NCI-H524 (cell line): ENCODE measurements at regions not wholly inside any gene's neighbourhood (a gene's known extent, or its start where the extent isn't known, plus 50 kb on each side); places are given as distances from the start of the nearest gene placed in this dataset.
"Not testable (repeated sequence)": the region's sequence is repeated elsewhere in the genome, so short reads cannot be mapped to it uniquely, and the experiment has no call there.

Experiments used
- DNase-seq, 2 experiments: peaks; one replicate each; lab custom pipeline; 2025; lab: John Stamatoyannopoulos, UW

DNA sequence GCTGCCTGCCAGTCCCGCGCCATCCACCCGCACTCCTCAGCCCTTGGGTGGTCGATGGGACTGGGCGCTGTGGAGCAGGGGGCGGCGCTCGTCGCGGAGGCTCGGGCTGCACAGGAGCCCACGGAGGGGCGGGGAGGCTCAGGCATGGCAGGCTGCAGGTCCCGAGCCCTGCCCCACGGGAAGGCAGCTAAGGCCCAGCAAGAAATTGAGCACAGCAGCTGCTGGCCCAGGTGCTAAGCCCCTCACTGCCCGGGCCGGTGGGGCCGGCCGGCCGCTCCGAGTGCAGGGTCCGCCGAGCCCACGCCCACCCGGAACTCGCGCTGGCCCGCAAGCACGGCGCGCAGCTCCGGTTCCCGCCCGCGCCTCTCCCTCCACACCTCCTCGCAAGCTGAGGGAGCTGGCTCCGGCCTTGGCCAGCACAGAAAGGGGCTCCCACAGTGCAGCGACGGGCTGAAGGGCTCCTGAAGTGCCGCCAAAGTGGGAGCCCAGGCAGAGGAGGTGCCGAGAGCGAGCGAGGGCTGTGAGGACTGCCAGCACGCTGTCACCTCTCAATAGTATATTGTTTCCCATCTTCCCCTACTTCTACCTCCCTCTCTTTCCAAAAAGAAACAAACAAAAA is 219.6 kb downstream of the BAMBI start:
- DNase-seq: not testable (repeated sequence)

DNA sequence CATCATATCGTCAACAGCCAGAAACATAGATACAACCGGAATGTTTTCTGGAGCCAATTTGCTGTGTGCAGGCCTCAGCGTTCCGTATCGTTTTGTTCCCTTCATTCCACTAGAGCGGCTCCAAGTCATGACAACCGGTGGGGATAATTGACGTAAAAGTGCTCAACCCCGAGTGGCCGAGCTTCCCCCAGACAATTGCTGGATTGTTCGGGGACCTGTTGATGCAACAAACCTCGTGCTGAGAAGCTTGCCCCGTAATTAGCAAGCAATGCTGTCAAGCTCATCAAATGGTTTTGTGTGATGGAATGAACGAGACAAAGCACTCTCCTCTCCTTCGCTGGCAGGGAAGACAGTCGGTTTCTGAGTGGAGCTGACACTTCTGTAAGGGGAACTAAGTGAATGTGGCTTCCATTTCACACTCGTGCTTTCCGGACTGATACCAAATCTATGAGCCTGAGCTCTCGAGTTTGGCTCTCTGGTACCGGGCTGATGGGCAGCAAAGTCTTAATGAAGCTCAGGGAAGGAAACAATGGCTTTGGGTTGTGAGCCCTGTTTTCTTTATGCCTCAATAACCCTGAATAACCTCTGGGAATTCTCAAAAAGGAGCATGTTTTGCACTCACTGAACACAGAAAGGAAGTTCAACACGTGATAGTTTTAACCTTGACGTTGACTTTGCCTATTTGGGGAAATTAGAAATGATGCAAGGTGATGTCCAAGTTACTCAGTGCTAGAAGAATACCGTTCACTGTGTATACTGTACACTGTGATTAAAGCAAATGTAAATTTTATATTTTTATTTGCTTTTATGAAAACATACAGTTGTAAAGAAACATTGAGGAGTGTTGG is 220.5 kb downstream of the BAMBI start:
- no peak for DNase-seq

DNA sequence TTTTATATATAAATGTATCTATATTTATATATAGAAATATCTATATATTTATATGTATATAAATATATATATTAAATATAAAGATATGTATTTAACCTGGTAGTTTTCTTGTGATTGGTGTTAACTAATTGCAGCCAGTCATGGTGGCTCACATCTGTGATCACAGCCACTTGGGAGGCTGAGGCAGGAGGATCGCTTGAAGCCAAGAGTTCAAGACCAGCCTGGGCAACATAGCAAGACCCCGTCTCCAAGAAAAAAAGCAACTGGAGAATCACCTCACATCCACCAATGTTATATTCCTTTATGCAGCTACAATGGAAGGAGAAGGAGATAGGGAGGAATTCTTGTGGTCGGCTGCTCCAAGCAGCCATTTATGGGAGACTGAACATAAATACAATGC is 224.9 kb downstream of the BAMBI start:
- DNase-seq: no peak

DNA sequence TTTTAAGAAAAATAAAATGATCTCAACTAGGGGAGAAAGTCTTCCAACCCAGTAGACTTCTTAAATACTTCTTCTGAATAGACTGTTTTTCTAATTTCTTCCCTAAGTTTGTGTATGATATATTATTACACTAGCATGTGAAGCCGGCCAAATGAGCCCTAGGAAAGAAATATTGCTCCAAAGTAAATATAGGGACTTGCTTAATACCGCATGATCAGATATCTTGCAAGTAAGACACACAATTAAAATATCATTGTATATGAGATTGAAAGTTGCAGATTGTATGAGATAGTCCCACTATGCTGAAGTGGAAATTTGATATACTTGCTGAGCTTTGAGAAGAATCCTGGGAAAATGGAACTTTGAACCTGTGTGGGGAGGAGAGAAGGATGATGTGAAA is 225.7 kb downstream of the BAMBI start:
- no peak for DNase-seq

DNA sequence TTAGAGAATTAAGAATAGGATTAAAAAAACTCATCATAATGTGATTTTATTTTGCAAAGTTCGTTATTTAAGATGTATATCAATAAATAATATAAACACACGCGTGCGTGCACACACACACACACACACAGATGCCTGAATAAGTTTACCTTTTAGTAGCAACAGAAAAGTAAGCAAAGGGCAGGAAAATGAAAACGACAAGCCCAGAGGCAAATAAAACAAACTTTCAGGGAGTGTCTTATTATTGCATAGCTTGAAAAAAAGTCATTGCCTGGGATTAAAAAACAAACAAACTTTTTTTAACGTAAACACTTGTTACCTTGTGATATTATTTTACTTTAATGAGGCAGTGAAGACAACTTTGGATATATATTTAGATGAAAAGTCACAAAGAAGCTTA is 226.4 kb downstream of the BAMBI start:
- no peak for DNase-seq

DNA sequence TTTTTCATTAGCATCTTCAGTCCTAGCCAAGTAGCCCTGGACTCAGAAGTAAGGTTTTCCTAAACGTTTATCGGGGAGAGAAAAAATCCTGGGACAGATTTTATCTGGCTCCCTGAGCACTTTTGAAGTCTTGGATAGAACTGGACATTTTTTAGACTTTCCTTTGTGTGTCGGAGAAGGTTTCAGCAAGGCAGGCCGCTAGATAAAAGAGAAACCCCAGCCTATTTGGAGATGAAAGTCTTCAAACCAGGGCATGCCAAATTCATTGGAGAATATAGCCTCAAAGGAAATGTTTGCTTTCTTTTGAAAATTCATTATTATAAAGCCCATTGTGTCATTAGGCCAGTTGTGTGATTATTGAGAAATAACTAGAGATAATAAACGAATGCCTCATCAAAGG is 228.1 kb downstream of the BAMBI start:
- no peak for DNase-seq

DNA sequence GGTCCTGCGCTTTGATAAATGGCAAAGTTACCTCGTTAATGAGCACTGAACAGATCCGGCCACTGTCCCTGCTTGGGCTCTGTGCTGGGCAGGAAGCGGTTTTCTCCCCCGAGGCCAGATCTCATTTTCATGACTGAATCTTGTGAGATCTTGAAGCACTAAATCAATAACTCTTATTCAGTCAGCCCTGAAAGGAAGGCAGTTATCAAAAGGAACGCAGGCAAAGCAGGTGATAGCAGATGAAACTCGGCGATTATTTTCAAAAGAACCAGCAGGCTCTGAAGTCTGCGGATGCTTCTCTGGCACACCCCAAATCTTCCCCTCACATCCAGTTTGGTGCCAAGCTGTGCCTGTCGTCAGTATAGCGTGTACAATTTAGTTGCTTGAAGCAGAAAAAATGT is 228.7 kb downstream of the BAMBI start:
- no peak for DNase-seq

DNA sequence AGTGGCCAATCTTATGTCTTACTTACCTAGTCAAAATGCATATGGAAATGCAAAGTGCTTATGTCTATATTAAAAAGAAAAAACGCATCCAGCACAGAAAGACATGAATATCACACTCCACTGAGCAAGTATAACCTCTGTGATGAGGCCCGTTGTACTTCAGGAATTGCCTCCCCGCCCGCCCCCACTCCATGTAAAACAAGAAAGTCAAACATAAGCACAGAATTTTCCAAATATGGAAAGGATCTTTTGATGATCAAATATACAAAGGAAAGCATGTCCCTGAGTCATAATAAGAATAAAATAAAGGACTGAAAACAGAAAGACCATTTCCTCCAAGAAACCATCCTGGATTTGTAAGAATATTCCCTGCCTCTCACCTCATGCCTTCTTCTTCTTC is 229.1 kb downstream of the BAMBI start:
- no peak for DNase-seq

DNA sequence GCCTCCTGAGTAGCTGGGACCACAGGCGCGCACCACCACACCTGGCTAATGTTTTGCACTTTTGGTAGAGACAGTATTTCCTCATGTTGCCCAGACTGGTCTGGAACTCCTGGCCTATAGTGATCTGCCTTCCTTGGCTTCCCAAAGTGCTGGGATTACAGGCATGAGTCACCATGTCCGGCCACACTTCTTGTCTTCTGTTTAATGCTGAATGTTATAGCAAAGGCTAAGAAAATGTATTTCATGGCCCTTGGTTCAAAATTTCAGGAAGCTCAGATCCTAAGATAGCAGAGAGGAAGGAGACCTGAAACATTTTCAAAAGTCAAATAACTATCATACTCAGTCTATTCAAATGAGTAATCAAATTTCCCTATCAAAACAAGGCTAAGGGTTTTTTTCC is 229.6 kb downstream of the BAMBI start:
- DNase-seq: no peak

DNA sequence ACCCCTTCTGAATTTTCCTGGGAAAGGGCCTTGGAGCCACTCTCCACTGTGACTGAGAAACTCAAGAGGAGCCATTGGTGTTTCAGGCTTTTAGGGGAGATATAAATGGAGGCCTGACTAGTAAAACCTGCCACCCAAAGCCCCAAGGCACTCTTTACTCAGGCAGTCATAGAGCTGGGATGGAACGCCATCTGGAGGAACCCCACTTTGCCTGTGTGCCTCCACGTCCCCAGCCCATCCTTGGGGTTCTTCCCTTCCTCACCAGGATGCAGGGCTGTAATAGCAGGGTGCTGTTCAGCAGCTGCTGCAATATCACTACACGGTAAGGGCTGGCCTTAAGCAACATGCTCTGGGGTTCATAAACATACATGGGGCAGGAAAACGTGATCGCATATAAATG is 232.6 kb downstream of the BAMBI start:
- DNase-seq: no peak

DNA sequence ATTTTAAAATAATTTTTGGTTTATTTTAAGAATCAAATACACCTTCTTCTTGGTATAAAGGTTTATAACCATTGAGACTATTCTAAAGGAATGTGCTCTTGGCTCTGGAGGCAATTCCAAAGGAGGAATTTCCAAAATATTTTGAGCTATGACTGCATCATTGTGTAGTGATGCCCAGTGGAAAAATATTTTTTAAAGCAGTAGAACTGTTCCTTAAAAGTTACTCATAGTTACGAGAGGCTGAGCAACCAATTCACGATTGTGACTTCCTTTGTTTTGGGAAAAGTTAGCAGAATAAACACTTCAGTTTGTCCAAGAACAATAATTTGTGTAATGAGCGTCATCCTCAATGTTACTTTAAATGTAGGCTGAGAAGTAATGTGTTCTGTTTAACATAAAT is 233.6 kb downstream of the BAMBI start:
- DNase-seq: no peak

DNA sequence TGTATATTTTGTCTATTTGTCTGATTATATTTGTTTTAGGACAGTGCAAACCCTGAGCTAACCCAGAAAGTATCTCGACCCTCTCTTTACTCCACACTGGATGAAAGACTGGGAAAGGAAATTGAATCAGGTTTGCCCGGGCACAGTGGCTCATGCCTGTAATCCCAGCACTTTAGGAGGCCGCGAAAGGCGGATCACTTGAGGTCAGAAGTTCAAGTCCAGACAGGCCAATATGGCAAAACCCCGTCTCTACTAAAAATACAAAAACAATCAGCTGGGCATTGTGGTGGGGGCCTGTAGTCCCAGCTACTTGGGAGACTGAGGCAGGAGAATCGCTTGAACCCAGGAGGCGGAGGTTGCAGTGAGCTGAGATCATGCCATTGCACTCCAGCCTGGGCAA is 234.2 kb downstream of the BAMBI start:
- not testable (repeated sequence) for DNase-seq

DNA sequence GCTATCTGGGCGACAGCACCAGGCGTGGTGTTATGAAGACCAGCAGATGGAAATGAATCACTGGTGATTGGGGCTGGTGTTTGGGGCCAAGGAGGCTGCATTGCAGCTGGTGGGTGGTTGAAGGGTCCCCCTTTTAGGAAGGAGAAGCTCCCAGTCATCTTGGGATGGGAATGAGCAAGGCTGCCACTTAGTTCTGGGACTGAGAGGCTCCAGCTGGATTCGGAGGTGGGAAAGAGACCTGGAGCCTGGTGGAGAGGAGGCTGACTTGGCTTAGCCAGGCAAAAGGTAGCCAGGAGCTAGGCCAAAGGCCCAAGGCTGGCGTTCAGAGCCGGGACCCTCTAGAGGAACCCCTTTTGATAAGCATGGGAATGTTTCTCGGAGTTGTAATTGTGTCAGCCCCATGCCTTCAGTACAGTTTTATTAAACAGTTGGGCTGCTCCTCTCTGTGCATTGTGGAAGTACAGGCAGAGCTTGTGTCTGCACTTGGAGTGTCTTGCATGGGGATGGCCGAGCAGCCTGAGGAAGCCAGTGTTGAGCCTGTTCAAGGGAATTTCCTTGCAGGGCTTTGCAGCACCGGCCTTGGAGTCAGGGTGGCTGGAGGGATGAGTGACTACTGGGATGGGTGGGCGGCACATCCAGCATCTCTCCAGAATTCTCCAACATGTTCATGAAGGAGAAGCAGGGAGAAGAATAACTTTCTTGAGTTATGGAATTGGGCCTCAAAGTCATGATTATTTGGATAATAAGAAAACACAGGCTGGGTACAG is 234.9 kb downstream of the BAMBI start:
- DNase-seq: no peak

DNA sequence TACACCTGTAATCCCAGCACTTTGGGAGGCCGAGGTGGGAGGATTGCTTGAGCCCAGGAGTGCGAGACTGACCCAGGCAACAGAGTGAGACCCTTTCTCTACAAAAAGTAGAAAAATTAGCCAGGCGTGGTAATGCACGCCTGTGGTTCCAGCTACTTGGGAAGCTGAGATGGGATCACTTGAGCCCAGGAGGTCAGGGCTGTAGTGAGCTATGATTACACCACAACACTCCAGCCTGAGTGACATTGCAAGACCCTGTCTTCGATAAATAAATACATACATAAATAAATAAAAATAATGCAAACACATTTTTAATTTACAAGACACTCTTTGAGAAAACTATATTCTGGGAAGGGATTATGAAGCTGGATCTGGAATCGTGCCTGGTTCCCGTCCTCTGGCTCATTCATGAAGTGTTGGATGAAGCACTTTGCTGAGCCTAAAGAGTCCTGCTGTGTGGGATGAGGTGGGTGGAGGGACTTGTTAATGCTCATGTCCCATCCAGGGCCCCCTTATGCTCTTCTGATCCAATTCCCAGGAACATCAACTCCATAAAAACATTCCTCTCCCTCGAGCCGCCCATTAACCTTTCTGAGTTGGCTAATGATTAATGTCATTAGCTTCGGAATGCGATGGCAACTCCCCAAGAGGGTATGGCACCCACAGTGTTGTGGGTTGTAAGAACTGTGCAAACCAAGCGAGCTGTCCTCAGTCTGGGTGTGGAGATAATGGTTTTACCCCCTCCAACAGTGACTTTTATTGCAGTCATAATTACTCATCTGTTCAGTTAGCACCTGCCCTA is 236.3 kb downstream of the BAMBI start:
- no peak for DNase-seq

DNA sequence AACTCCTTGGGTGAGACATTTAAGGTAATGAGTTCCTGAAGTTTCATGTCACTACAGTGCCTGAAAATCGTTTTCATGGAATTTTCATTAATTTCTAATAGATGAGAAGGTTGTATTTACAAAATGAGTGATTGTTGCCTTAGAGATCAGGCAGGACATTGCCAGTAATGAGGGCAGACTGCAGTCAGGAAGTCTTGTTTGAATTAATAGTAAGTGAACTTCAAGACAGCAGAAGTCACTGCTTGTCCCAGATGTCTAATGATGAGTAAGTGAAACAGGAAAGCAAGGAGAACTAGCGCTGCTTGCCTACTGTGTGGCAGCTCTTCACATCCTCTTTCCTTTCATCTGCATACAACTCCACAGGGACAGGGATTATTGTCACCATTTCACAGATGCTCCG is 237.4 kb downstream of the BAMBI start:
- DNase-seq: peak in 1 of 2 experiments; percentile 13

DNA sequence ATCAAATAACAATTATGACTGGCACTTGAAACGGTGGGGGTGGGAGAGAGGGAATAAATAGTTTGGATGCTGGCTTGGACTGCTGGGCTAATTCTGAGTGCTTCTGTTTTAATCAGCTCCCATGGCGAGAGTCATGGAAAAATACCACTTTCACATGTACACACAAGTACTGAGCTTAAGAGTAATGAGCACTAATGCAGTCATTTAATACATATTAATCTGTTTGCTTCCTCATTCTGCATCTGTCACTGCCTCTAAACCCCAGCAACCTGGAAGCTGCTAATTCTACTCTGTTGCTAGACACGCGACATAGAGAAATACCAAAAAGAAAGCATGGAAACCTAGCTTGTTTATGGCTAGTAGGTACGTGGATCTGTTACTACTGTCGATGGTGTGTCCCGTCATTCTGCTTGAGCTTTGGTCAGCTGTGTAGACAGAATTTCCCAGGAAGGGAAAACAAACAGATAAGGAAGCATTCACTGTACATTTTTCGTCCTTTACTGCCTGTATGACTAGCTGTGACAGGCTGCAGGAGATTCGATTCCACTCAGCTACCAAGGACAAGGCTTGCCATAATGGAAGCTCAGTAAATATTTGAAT is 238.8 kb downstream of the BAMBI start:
- peak; percentile 55 to 87 for DNase-seq

DNA sequence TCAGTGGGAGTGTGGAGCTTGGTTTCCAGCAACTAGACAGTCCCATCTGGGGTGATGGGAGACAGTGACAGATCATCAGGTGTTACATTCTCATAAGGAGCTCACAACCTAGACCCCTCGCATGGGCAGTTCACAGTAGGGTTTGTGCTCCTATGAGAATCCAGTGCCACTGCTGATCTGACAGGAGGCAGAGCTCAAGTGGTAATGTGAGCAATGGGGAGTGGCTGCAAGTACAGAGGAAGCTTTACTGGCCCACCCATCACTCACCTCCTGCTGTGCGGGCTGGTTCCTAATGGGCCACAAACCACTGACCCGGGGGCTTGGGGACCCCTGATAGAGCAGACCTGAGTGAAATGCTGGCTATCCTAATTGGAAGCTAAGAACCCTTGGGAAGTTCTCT is 242.8 kb downstream of the BAMBI start:
- DNase-seq: peak; percentile 42 to 79

DNA sequence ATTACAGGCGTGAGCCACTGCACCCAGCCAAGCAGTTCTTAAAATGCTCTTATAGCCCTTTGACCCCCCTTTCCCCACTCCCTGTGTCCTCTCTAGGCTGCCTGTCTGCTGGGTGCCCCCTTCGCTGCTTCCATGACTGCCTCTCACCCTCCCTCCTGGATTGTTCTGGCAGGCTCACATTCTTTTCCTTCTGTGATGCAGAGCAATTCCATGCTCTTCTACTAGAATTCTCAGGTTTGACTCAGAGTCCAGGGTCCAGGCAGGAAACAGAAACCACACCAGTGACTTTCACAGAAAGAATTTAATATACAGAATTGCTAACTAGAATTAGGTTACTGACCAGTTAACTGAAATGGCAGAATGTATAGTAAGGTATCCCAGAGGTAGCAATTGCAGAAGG is 244.8 kb downstream of the BAMBI start:
- no peak for DNase-seq

DNA sequence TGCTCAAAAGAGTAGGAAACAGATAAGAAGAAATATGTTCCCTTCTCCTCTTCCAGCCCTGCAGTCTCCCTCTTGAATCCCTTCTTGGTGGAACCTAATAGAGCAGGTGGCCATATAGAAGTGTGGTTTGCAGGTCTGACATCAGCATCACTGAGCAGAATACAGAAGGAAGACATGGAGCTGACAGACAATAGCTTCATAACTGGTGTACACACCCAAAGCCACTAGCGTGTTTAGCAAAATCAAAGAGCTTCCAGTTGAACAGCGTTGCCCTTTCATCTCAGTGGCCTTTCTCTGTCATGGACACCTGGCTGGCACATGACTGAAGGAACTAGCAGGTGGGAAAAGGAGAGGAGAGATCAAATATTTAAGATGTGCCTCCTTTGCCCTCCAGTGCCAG is 245.5 kb downstream of the BAMBI start:
- no peak for DNase-seq

DNA sequence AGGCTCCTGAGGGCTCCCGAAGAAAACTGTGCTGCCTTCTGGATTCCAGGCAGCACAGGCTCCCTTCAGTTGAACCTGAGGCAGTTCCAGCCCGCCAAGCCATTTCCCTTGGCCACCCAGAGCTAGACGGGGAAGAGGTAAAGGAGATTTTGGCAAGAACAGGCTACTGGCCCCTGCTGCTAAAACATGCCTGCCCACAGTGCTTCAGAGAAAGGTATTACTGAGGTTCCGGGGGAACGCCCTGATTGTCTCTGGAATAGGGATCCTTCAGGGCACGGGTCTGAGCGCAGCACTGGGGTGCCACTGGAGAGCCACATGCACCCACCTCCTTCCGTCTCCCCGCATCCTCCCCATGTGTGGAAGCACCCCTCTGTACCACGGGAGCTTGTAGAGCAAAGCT is 247.4 kb downstream of the BAMBI start:
- DNase-seq: no peak

DNA sequence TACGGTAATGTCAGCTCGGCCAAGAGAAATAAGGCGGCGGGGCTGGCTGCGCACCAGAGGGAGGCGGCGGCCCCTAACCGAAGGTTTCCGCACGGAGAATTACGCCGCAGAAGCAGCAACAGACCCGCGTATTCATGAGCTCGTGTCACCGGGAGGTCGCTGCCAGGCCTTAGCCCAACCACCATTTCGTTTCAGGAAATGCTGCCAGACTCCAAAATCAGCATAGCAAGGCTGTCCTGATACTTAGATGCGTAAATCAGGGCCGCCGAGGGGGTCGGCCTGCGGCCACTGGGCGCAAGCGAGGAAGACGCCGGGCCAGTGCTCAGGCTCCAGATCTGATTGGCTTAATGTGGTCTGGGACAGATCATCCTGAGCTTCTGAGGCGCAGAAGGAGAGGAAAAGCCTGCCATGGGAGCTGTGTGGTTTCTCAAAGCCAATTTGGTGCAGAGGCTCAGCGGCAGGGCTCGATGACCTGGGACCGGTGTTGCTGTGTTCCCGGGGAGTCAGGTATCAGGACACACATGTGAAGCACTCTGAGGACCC is 247.9 kb downstream of the BAMBI start:
- no peak for DNase-seq

DNA sequence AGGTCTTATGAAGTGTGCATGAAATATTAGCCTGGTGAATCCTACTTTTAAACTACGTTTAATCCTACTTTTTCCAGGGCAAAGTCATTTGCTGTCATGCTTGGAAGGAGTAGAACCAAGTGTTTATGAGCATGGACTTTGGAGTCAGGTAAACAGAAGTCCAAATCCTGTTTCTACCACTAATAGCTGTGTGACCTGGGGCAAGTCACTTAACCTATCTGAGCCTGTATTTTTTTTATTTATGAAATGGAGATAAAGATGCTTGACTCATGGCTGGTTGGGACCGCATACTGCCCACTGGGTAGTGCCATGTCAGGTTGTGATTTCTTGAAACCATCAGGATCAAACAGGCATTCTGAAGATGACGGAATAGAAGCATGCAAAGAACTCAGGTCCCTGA is 249.6 kb downstream of the BAMBI start:
- no peak for DNase-seq
